NOMO-1 treated with DMSO at 0.1 percent for 48 hours (cell line): ENCODE measurements at regions not wholly inside any gene's neighbourhood (a gene's known extent, or its start where the extent isn't known, plus 50 kb on each side); places are given as distances from the start of the nearest gene placed in this dataset.
A peak's percentile ranks its signal among the peaks of the same experiment; 100 is the strongest.

Experiments used
- DNase-seq: peaks from one replicate; lab custom pipeline; 2025; ENCODE audit not compliant: unreplicated experiment; lab: John Stamatoyannopoulos, UW

GRCh38 chrX:15918003-15918402 lies 63.4 kb upstream of the AP1S2 start:
- peak; percentile 19 for DNase-seq

DNA sequence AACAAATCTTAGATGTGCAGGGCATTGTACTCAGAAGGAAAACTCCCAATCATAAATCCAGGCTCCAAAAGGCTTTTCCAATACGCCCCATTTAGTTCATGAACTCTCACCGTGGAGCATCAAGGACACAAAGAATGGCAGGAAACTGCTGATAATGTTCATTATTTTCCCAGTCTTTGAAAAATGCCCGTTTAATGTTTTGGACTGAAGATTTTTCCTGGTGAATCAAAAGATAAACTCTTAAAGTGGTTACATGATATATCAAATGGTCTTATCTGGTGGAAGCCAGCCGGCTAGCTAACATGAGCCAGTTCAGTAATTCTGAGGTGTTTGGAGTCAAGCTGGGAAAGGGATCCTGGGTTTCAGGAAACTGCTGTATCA lies 62.1 kb upstream of the AP1S2 start:
- DNase-seq: no peak

DNA sequence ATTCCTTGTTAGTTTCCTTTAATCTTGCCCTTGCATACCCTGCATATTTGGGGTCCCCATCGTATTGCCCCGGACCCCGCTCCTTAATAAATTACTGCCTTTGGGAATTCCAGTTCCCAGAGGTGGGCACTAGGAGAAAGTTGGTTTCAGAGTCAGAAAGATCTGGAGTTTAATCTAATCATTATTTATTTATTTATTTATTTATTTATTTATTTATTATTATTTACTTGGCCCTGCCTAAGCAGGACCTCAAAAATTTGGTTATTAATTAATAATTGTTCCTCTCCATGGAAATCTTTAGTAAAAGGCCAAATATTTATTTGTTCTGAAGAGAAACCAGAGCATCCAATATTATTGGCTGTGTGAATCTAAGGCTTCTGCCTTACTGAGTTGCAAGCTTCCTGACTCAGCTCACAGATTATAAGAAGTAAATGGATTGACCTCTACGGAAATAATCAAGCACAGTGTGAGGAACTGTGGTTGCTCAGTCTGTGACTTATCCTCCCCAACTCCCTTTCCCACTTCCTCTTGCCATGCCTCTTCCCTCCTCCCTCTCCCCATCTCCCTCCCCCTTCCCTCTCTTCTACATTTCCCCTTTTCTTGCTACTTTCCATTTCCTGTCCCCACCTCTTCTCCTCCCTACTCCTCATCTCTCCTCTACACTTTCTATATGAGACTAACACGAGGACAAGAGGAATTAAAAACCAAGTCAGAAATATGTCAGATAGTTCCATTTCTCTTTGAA lies 61.5 kb upstream of the AP1S2 start:
- DNase-seq: peak; percentile 54

DNA sequence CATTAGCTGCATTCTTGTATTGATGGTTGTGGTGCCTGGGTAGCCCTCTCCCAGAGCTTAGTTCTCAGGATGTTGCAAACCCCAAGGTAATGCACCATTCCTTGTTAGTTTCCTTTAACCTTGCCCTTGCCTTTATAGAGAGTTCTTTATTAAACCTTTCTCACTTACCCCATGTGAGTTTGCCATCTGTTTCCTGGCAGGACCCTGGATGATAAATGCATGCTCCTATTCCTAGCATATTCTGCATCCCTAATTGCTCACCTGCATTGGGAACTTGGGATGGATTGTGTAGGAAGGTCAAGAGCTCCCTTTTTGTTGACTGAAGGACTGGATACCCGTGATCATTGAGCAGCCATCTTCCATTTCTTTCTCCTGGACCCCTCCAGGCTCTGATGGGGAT lies 59.9 kb upstream of the AP1S2 start:
- no peak for DNase-seq

DNA sequence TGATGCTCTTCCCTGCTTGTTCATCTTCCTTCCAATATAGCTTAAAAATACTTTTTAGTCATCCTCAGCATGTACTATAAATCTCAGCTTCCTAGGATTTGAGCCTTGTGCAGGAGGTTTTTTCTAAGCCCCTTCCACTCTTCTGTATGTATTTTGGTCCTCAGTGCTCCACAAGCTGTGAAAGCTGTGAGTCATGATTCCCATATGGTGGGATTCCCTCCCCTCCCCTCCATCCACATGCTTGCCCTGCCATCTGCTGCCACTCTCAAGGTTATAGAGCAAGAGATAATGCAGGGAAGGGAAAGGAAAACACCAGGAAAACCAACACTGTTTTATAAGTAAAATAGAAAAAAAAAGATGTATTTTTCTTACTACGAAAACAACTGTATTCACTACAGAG lies 58.5 kb upstream of the AP1S2 start:
- no peak for DNase-seq

- DNase-seq: peak; percentile 99
Observed at GRCh38 chrX:15911734-15912550, 57.3 kb upstream of the AP1S2 start.

- no peak for DNase-seq
Observed at GRCh38 chrX:15909605-15910004, 55.0 kb upstream of the AP1S2 start.

- no peak for DNase-seq
Observed at GRCh38 chrX:15908603-15909290, 54.1 kb upstream of the AP1S2 start.

DNA sequence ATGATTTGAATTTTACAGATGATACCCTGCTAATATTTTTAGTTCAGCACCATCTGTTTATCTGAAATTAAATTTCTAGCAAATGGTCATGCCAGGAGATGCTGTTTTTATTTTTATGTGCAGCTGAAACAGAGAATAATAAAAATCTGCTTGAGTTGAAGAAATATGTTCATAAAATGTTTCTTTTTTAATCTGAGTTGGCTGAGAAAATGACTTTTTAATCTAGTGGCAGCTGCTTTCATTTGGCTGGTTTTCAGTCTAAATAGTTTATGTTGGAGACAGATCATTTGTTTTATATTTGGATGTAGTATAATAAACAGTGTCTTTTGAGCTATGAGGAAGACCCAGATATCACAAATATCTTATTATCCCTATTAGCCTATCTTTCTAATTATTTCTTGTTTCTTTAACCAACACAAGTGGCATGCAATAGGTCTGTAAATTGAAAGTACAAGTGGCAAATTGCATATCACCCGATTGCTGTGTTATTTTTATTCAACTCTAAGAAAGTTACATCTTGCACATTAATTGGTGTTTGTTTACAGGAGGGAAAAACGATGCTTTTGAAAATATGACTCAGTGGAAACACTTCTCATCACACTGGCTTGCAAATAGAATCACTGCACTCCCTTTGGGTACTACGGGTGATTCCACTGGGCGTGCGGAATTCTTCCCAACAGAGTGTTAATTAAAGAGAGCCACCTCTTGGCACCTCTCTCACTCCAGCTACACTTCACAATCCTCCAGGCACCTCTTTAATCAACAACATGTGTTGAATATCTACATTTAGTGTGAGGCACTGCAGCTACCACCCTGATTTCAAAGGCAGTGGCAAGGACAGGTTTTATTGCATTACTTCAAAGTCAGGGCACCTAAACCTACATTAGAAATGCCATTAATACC lies 51.7 kb upstream of the AP1S2 start:
- DNase-seq: no peak
